MCF 10A (cell line): ENCODE measurements at regions not wholly inside any gene's neighbourhood (a gene's known extent, or its start where the extent isn't known, plus 50 kb on each side); places are given as distances from the start of the nearest gene placed in this dataset.
A peak's percentile ranks its signal among the peaks of the same experiment; 100 is the strongest.

Source experiments
- BruUV-seq: library from RNA; stranded (reverse); fragments of 400-500 nt; replicated peaks from 2 replicates; lab custom pipeline; 2021; lab: Mats Ljungman, UMichigan
- CTCF ChIA-PET: fragments of 300-600 bp; sonication (Branson Sonifier 250); formaldehyde crosslinking; extraction: SDS; loops from one replicate; lab custom pipeline; 2021; ENCODE audit warnings: antibody characterized with exemption, inconsistent platforms; lab: Yijun Ruan, JAX
- POLR2A ChIA-PET: fragments of 300-600, 350-650 bp; sonication (Branson Sonifier 250); formaldehyde crosslinking; extraction: SDS; loops from one replicate; lab custom pipeline; 2020; ENCODE audit warnings: antibody characterized with exemption, inconsistent platforms; lab: Yijun Ruan, JAX
- DNase-seq: peaks from one replicate; pipeline ENCODE4 v3.0.0-alpha.2; 2018; ENCODE audit not compliant: unreplicated experiment
- H3K27ac Mint-ChIP-seq: one replicate; pipeline ENCODE4 v1.8.0; 2022; ENCODE audit warnings: mild to moderate bottlenecking, low read depth, mixed read lengths; ENCODE audit not compliant: unreplicated experiment
- H3K27me3 Mint-ChIP-seq: one replicate; pipeline ENCODE4 v1.8.0; 2022; ENCODE audit warnings: mixed read lengths; ENCODE audit not compliant: insufficient read depth, unreplicated experiment
- H3K36me3 Mint-ChIP-seq: one replicate; pipeline ENCODE4 v1.8.0; 2022; ENCODE audit warnings: mild to moderate bottlenecking, moderate library complexity, mixed read lengths; ENCODE audit not compliant: insufficient read depth, unreplicated experiment
- H3K4me1 Mint-ChIP-seq: one replicate; pipeline ENCODE4 v1.8.0; 2022; ENCODE audit warnings: mixed read lengths; ENCODE audit not compliant: insufficient read depth, unreplicated experiment
- H3K4me3 Mint-ChIP-seq: one replicate; pipeline ENCODE4 v1.8.0; 2022; ENCODE audit warnings: mild to moderate bottlenecking, moderate library complexity, mixed read lengths; ENCODE audit not compliant: unreplicated experiment
- H3K9me3 Mint-ChIP-seq: one replicate; pipeline ENCODE4 v1.8.0; 2022; ENCODE audit warnings: mixed read lengths; ENCODE audit not compliant: unreplicated experiment
- CTCF ChIP-seq: fragments of 200-600 bp; IDR thresholded peaks from one replicate; pipeline ENCODE4 v1.8.0; 2022; ENCODE audit warnings: antibody characterized with exemption, mild to moderate bottlenecking; ENCODE audit not compliant: unreplicated experiment
- intact Hi-C: fragments of 100-400 bp; cut with micrococcal nuclease; formaldehyde crosslinking; loops from 2 replicates; pipeline ENCODE4 v1.14.1; 2022

GRCh38 chr2:64363140-64363539 is 90.8 kb upstream of the LGALSL start:
- ChIA-PET POLR2A (interaction anchor here (0.6 to 1.7 kb wide), 6 partner anchors 9 to 1745 kb away, joined by 3 to 7 read pairs (median 4); no protein-coding TSS in a partner anchor), CTCF (interaction anchor here (0.7 to 5.5 kb wide), 3 partner anchors 32 to 694 kb away, joined by 3 to 32 read pairs (median 9); no protein-coding TSS in a partner anchor)
- Mint-ChIP-seq H3K27me3 (no peaks in the 10 kb centered on the region), H3K4me1 (peaks cover 38% of the 10 kb centered on the region), H3K9me3 (no peaks in the 10 kb centered on the region), H3K27ac (peak overlapping the region; percentile 50), H3K4me3 (no peak overlapping the region), H3K36me3 (no peaks in the 10 kb centered on the region)
- intact Hi-C loops, result no loop called here
- no peak for TF ChIP-seq CTCF
- no peak for DNase-seq
- BruUV-seq, result no TSS peak

GRCh38 chr2:64363848-64364247 is 90.1 kb upstream of the LGALSL start:
- Mint-ChIP-seq H3K27me3 (no peaks in the 10 kb centered on the region), H3K4me3 (no peak overlapping the region), H3K9me3 (no peaks in the 10 kb centered on the region), H3K27ac (no peak overlapping the region), H3K4me1 (peaks cover 38% of the 10 kb centered on the region), H3K36me3 (no peaks in the 10 kb centered on the region)
- BruUV-seq, result no TSS peak
- ChIA-PET CTCF (interaction anchor here (0.7 to 5.5 kb wide), 4 partner anchors 13 to 695 kb away, joined by 3 to 32 read pairs (median 5); no protein-coding TSS in a partner anchor), POLR2A (interaction anchor here (1.4 to 1.7 kb wide), 2 partner anchors 8 to 75 kb away, joined by 3 to 7 read pairs; no protein-coding TSS in a partner anchor)
- no peak for DNase-seq
- intact Hi-C loops, result no loop called here
- TF ChIP-seq CTCF, result no peak

- Mint-ChIP-seq H3K9me3 (no peaks in the 10 kb centered on the region), H3K4me3 (no peak overlapping the region), H3K36me3 (no peaks in the 10 kb centered on the region), H3K27me3 (no peaks in the 10 kb centered on the region), H3K27ac (no peak overlapping the region), H3K4me1 (peaks cover 12% of the 10 kb centered on the region)
- intact Hi-C loops, result no loop called here
- DNase-seq, result no peak
- CTCF ChIA-PET, result no interaction called here
- POLR2A ChIA-PET, result interaction anchor here (0.5 kb wide), 1 partner anchor 73 kb away, joined by 3 read pairs; no protein-coding TSS in a partner anchor
- no peak for TF ChIP-seq CTCF
- BruUV-seq, result no TSS peak
Measured at GRCh38 chr2:64367444-64368232, 86.3 kb upstream of the LGALSL start.

- Mint-ChIP-seq H3K27ac (no peak overlapping the region), H3K4me1 (peaks cover 3% of the 10 kb centered on the region), H3K9me3 (no peaks in the 10 kb centered on the region), H3K27me3 (no peaks in the 10 kb centered on the region), H3K36me3 (no peaks in the 10 kb centered on the region), H3K4me3 (no peak overlapping the region)
- BruUV-seq, result no TSS peak
- intact Hi-C loops, result no loop called here
- TF ChIP-seq CTCF, result no peak
- POLR2A ChIA-PET, result no interaction called here
- no peak for DNase-seq
- CTCF ChIA-PET, result no interaction called here
Measured at GRCh38 chr2:64369706-64370105, 84.3 kb upstream of the LGALSL start.
